HCT116 (cell line): ENCODE measurements at regions not wholly inside any gene's neighbourhood (a gene's known extent, or its start where the extent isn't known, plus 50 kb on each side); places are given as distances from the start of the nearest gene placed in this dataset.

Experiments
- CEBPB ChIP-seq: IDR thresholded peaks from 2 replicates; pipeline ENCODE4 v1.6.1; 2012; ENCODE audit warnings: low read depth
- EZH2 ChIP-seq: fragments of 200-600 bp; sonication (generic); IDR thresholded peaks from 2 replicates; pipeline ENCODE4 v1.6.1; 2017; ENCODE audit warnings: antibody characterized with exemption, mixed run types
- EZH2phosphoT487 ChIP-seq: fragments of 200-600 bp; IDR thresholded peaks from 2 replicates; pipeline ENCODE4 v1.6.1; 2018; ENCODE audit warnings: antibody characterized with exemption, borderline replicate concordance
- POLR2A ChIP-seq: IDR thresholded peaks from 2 replicates; pipeline ENCODE4 v1.7.0; 2011; ENCODE audit warnings: borderline replicate concordance; ENCODE audit not compliant: insufficient read depth, insufficient read length; ENCODE audit errors: extremely low read depth
- POLR2AphosphoS5 ChIP-seq: IDR thresholded peaks from 2 replicates; pipeline ENCODE4 v1.6.1; 2011; ENCODE audit warnings: mild to moderate bottlenecking, low read depth, low read length, moderate library complexity
- RAD21 ChIP-seq: IDR thresholded peaks from 2 replicates; pipeline ENCODE4 v1.6.1; 2012; ENCODE audit warnings: low read depth, mild to moderate bottlenecking
- SP1 ChIP-seq: IDR thresholded peaks from 2 replicates; pipeline ENCODE4 v1.6.1; 2012; ENCODE audit warnings: low read depth
- SRF ChIP-seq: IDR thresholded peaks from 2 replicates; pipeline ENCODE4 v1.6.1; 2012; ENCODE audit warnings: low read depth
- YY1 ChIP-seq: IDR thresholded peaks from 2 replicates; pipeline ENCODE4 v1.6.1; 2011; ENCODE audit warnings: low read length, low read depth, moderate library complexity, mild to moderate bottlenecking; ENCODE audit not compliant: insufficient replicate concordance; ENCODE audit errors: extremely low read depth
- ZNF274 ChIP-seq: fragments of 200-500 bp; sonication (Bioruptor generic); IDR thresholded peaks from 2 replicates; pipeline ENCODE4 v1.6.1; 2014; ENCODE audit warnings: mild to moderate bottlenecking, low read depth, low read length, inconsistent platforms
- TF ChIP-seq, protein P1 (sequence below): IDR thresholded peaks from 2 replicates; pipeline ENCODE4 v1.6.1; 2012; ENCODE audit warnings: low read depth
- TF ChIP-seq, protein P2 (sequence below), 3 experiments: fragments of 200-600 bp in 1 of 3; sonication (generic) in 1 of 3; IDR thresholded peaks in 2 of 3; conservative IDR thresholded peaks in 1 of 3; 2 replicates each; pipeline ENCODE4 v1.5.1; 2012 to 2017; ENCODE audit warnings: low read depth in 2 of 3, low read length in 2 of 3, antibody characterized with exemption in 1 of 3, borderline replicate concordance in 1 of 3, control low read depth in 1 of 3, mild to moderate bottlenecking in 1 of 3, mixed read lengths in 1 of 3, mixed run types in 1 of 3, moderate library complexity in 1 of 3; ENCODE audit not compliant: insufficient read depth in 1 of 3
- TF ChIP-seq, protein P3 (sequence below): IDR thresholded peaks from 2 replicates; pipeline ENCODE4 v1.6.1; 2012
- TF ChIP-seq, protein P4 (sequence below): IDR thresholded peaks from 2 replicates; pipeline ENCODE4 v1.6.1; 2011; ENCODE audit warnings: mild to moderate bottlenecking, low read length, moderate library complexity; ENCODE audit not compliant: insufficient replicate concordance; ENCODE audit errors: extremely low read depth

DNA sequence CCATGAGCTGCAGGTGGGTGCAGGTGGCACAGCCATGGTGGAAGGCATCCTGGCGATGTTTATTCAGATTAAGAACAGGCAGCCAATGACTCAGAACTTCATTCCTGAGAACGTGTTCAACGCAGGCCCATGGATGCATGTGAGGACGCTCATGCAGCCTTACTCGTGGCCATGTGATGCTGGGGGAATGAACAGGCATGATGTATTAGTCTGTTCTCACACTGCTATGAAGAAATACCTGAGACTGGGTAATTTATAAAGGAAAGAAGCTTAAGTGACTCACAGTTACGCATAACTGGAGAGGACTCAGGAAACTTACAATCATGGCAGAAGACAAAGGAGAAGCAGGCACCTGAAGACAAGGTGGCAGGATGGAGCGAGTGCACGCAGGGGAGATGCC is 146.6 kb downstream of the RNASET2 start:
- TF ChIP-seq ZNF274 = no peak
- no peak for TF ChIP-seq POLR2A
- TF ChIP-seq, protein P1, sequence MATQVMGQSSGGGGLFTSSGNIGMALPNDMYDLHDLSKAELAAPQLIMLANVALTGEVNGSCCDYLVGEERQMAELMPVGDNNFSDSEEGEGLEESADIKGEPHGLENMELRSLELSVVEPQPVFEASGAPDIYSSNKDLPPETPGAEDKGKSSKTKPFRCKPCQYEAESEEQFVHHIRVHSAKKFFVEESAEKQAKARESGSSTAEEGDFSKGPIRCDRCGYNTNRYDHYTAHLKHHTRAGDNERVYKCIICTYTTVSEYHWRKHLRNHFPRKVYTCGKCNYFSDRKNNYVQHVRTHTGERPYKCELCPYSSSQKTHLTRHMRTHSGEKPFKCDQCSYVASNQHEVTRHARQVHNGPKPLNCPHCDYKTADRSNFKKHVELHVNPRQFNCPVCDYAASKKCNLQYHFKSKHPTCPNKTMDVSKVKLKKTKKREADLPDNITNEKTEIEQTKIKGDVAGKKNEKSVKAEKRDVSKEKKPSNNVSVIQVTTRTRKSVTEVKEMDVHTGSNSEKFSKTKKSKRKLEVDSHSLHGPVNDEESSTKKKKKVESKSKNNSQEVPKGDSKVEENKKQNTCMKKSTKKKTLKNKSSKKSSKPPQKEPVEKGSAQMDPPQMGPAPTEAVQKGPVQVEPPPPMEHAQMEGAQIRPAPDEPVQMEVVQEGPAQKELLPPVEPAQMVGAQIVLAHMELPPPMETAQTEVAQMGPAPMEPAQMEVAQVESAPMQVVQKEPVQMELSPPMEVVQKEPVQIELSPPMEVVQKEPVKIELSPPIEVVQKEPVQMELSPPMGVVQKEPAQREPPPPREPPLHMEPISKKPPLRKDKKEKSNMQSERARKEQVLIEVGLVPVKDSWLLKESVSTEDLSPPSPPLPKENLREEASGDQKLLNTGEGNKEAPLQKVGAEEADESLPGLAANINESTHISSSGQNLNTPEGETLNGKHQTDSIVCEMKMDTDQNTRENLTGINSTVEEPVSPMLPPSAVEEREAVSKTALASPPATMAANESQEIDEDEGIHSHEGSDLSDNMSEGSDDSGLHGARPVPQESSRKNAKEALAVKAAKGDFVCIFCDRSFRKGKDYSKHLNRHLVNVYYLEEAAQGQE = no peak
- no peak for TF ChIP-seq YY1
- TF ChIP-seq POLR2AphosphoS5 = no peak
- TF ChIP-seq, protein P2, sequence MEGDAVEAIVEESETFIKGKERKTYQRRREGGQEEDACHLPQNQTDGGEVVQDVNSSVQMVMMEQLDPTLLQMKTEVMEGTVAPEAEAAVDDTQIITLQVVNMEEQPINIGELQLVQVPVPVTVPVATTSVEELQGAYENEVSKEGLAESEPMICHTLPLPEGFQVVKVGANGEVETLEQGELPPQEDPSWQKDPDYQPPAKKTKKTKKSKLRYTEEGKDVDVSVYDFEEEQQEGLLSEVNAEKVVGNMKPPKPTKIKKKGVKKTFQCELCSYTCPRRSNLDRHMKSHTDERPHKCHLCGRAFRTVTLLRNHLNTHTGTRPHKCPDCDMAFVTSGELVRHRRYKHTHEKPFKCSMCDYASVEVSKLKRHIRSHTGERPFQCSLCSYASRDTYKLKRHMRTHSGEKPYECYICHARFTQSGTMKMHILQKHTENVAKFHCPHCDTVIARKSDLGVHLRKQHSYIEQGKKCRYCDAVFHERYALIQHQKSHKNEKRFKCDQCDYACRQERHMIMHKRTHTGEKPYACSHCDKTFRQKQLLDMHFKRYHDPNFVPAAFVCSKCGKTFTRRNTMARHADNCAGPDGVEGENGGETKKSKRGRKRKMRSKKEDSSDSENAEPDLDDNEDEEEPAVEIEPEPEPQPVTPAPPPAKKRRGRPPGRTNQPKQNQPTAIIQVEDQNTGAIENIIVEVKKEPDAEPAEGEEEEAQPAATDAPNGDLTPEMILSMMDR (IDR thresholded peaks at IDR 0.05 in 2 of 3, conservative IDR thresholded peaks at IDR 0.05 in 1 of 3; ENCODE audit: borderline replicate concordance in 1 of 3, insufficient read depth in 1 of 3, low read depth in 2 of 3, low read length in 2 of 3) = no peak
- no peak for TF ChIP-seq CEBPB
- TF ChIP-seq EZH2phosphoT487 = no peak
- TF ChIP-seq RAD21 = no peak
- TF ChIP-seq, protein P3, sequence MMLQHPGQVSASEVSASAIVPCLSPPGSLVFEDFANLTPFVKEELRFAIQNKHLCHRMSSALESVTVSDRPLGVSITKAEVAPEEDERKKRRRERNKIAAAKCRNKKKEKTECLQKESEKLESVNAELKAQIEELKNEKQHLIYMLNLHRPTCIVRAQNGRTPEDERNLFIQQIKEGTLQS = no peak
- TF ChIP-seq, protein P4, sequence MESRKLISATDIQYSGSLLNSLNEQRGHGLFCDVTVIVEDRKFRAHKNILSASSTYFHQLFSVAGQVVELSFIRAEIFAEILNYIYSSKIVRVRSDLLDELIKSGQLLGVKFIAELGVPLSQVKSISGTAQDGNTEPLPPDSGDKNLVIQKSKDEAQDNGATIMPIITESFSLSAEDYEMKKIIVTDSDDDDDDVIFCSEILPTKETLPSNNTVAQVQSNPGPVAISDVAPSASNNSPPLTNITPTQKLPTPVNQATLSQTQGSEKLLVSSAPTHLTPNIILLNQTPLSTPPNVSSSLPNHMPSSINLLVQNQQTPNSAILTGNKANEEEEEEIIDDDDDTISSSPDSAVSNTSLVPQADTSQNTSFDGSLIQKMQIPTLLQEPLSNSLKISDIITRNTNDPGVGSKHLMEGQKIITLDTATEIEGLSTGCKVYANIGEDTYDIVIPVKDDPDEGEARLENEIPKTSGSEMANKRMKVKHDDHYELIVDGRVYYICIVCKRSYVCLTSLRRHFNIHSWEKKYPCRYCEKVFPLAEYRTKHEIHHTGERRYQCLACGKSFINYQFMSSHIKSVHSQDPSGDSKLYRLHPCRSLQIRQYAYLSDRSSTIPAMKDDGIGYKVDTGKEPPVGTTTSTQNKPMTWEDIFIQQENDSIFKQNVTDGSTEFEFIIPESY = no peak
- TF ChIP-seq EZH2 = no peak
- no peak for TF ChIP-seq SRF
- no peak for TF ChIP-seq SP1
